Urothelium cell line (cell line): ENCODE measurements at regions not wholly inside any gene's neighbourhood (a gene's known extent, or its start where the extent isn't known, plus 50 kb on each side); places are given as distances from the start of the nearest gene placed in this dataset.
A peak's percentile ranks its signal among the peaks of the same experiment; 100 is the strongest.

Experiments
- DNase-seq: peaks from one replicate; pipeline ENCODE4 v3.0.0; 2011; ENCODE audit warnings: low spot score, mixed read lengths
- FAIRE-seq: peaks from 2 replicates; lab custom pipeline; 2011; peaks lifted over from hg19 to GRCh38; lab: Jason Lieb, UNC

DNA sequence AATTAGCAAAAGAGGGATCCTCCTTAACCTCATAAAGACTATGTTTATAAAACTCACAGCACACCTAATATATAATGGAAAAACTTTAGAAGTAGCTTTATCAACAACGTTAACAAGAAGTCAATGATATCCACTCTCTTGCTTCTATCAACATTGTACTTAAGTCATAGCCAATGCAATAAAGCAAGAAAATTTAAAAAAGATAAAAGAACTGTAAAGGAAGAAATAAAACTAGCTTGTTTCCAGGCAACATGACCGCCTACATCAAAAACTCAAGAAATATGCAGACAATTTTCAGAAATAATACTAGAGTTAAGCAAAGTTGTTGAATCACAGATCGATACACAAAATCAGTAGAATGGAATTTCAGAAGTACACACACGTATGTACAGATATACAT, 375.5 kb upstream of the SPRED2 start:
- FAIRE-seq = no peak

DNA sequence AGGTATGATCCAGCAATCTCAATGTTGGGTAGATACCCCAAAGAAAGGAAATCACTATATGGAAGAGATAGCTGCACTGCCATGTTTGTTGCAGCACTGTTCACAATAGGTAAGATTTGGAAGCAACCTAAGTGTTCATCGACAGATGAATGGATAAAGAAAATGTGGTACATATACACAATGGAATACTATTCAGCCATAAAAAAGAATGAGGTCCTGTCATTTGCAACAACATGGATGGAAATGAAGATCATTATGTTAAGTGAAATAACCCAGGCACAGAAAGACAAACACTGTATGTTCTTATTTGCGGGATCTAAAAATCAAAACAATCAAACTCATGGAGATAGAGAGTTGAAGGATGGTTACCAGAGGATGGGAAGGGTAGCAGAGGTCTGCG, 372.4 kb upstream of the SPRED2 start:
- FAIRE-seq (peak; percentile 58), DNase-seq (no peak)

More for the DNA sequence above, 375.5 kb upstream of the SPRED2 start:
- no peak for DNase-seq

- no peak for DNase-seq
- FAIRE-seq = no peak
These were observed 370.0 kb upstream of the SPRED2 start for GRCh38 chr2:65802298-65802942.

DNA sequence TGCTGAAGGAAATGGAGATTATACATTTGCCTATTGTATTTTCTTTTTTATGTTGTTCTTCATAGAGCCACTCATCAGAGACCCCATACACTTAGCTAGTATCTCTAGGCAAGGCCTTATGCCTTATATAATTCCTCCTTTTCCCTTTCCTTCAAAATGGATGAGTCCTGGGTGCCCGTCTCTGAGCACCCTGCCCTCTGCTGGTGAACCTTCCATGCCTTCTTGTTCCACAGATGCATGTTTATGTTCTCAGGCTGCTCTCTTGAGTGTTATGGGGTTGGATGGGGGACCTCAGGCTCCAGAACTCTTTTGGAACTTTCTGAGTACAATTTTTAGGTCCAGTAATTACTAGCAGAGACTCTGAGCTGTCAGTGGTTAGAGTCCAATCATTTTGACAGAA, 368.6 kb upstream of the SPRED2 start:
- FAIRE-seq (no peak), DNase-seq (no peak)

DNA sequence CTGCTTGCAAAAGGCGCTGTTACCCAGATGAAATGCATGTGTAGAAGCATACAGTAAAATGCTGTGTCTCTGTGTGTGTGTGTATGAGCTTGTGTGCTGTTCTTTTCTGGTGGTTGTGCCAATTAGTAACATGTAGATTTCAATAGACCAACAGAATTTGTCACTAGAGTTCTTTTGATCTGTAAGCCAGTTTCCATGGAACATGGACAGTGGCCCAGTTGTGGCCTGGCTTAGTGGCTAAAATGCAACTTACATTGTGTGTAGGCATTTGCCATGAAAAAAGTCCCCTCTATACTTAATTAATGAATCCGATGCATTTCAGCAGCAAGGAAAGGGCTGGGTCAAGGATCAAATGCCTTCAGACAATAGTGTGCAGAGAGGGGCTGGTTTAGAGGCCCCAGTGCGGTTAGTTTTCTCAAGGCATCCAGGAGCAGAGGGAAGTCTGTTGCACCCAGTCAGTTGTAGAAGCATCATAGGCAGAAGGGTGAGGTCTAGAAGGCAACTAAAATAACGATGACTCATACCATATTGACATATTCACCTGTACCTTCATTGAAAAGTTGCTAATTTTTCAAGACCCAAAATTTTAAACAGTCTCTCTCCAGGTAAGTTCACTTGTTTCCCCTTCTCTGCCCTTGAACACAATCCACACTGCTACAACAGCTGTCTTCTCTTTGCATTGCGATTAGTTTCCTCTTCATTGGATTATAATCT, 366.9 kb upstream of the SPRED2 start:
- FAIRE-seq = peak; percentile 40
- DNase-seq = no peak

DNA sequence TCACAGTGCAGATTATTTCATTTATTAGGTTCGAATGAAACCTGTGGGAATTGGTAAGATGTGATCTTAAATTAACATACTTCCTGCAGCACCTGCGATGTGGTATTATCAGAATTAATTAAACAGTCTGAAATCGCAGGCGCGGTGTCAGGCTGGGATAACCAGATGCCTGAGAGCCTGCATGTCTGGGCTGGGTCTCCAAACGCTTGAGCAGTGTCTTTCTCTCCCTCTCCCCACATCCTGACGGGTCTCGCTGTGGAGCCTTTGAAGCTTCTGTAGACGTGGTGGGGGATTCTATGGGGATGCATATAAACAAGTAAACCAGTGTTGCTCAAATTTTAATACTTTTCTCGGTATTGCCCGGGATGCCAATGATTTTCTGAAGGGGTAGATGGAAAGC, 366.2 kb upstream of the SPRED2 start:
- no peak for FAIRE-seq

GRCh38 chr2:65794994-65795393, 362.6 kb upstream of the SPRED2 start:
- no peak for FAIRE-seq
- no peak for DNase-seq

More for the DNA sequence above, 366.2 kb upstream of the SPRED2 start:
- no peak for DNase-seq

GRCh38 chr2:65791404-65791975, 359.1 kb upstream of the SPRED2 start:
- FAIRE-seq = no peak
- no peak for DNase-seq

DNA sequence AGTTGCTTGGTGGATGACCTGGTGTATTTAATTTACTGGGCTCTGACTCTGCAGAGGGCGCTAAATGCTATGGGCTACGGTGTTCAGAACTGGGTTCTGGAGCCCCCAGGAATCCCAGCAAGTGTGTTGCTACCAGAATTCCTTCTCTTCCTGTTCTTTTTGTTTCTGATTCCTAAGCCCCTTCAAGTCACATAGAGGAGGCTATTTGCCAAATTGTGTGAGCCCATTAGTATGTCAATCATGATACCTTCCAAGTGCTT, 358.2 kb upstream of the SPRED2 start:
- no peak for FAIRE-seq

GRCh38 chr2:65789923-65790675, 357.7 kb upstream of the SPRED2 start:
- FAIRE-seq (no peak), DNase-seq (no peak)

More for the DNA sequence above, 358.2 kb upstream of the SPRED2 start:
- no peak for DNase-seq

- DNase-seq = no peak
- FAIRE-seq = no peak
These were observed 356.2 kb upstream of the SPRED2 start for GRCh38 chr2:65788556-65788955.

- no peak for FAIRE-seq
These were observed 354.4 kb upstream of the SPRED2 start for GRCh38 chr2:65786765-65787164.

GRCh38 chr2:65786007-65786717, 353.8 kb upstream of the SPRED2 start:
- FAIRE-seq (no peak), DNase-seq (no peak)

More at GRCh38 chr2:65786765-65787164, 354.4 kb upstream of the SPRED2 start:
- DNase-seq = no peak

DNA sequence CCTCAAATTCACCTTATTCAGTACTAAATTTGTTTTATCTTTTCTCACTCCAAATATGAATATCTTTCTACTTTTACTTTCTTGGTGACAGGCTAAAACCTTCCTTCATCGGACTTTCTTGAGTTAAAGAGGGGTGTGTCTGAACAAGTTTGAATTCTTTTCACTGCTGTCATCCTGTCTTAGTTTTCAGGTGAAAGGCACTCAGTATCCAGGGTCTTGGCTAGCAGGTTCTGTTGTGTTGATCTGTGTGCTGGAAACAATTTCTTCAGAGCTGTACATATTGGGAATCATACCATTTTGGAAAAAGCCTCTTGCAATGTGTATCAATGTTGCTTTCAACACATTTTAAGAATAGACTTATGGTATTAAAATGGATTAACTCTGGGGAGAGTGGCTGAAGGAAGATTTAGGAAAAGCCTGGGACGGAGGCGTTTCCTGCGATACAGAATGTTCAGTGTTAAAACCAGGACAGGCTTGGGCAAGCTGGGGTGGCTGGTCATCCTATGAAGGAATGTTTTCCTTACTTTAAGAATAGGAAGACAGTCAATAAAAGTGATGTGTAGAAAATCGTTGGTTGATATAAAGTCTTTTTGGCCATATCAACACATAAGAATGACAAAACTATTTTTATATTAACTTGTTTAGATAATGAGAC, 350.7 kb upstream of the SPRED2 start:
- no peak for FAIRE-seq
- no peak for DNase-seq

DNA sequence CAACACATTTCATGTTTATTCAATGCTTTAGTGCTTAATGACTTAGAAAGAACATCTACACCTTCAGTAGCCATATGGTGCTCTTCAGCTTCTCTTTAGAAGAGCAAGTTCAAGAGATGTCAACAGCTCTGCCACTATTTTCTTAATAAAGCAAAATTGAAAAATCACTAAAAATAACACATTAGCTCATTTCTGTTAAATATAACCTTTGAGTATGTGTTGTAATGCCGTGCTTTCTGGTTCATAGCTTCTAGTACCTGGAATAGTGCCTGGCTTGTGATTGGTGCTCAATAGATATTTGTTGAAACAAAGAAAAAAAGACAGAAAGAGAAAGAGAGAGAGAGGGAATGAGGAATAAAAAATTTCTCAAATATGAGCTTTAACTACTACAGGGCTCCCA, 349.8 kb upstream of the SPRED2 start:
- FAIRE-seq (no peak), DNase-seq (no peak)

DNA sequence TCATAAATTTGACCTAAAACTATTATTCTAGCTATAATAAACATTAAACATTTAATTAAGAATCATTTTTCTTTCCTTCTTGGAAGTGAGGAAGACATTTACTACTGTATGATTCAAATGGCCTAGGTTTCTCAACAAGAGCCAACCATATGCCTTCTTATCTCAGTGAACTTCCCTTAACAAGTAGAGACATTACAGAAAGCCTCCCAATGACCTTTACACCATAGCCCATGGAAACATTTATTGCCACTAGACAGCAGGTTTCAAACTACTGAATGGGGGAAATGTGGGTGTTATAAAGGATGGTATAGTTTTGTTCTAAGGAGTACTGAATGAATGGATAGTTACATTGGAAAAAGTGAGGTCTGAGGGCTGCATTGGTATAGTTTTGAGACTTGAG, 349.4 kb upstream of the SPRED2 start:
- DNase-seq (no peak), FAIRE-seq (no peak)

- no peak for FAIRE-seq
- DNase-seq = no peak
These were observed 346.6 kb upstream of the SPRED2 start for GRCh38 chr2:65779021-65779420.

- DNase-seq = no peak
- no peak for FAIRE-seq
These were observed 345.7 kb upstream of the SPRED2 start for GRCh38 chr2:65778137-65778536.

GRCh38 chr2:65775839-65776238, 343.4 kb upstream of the SPRED2 start:
- DNase-seq (no peak), FAIRE-seq (no peak)

DNA sequence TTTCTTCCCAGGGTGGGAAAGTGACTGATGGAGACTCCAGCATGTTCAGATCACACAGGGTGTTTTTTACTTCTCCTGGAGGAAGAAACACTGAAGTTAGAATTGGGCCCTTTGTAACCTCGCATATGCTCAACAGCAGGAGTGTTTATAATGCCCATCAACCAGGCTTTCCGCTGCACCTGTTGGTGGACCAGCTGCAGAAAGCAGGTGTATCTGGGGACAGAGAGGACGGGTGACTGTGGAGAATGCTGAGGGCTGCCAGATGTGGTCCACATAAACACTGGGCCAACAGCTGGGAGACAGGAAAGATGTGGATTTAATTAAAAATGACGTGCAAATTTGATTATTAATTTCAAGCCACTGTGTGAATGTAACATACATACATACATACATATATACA, 335.5 kb upstream of the SPRED2 start:
- FAIRE-seq (no peak), DNase-seq (no peak)
